HG03378 (cell line): ENCODE measurements at regions not wholly inside any gene's neighbourhood (a gene's known extent, or its start where the extent isn't known, plus 50 kb on each side); places are given as distances from the start of the nearest gene placed in this dataset.

Experiments
- ATAC-seq: cut with Tn5 transposase; IDR thresholded peaks from one replicate; pipeline ENCODE4 v1.9.1; 2021; ENCODE audit warnings: mild to moderate bottlenecking, moderate library complexity; ENCODE audit not compliant: unreplicated experiment

GRCh38 chr12:127327986-127328385 lies 939.0 kb upstream of the TMEM132C start:
- no peak for ATAC-seq

DNA sequence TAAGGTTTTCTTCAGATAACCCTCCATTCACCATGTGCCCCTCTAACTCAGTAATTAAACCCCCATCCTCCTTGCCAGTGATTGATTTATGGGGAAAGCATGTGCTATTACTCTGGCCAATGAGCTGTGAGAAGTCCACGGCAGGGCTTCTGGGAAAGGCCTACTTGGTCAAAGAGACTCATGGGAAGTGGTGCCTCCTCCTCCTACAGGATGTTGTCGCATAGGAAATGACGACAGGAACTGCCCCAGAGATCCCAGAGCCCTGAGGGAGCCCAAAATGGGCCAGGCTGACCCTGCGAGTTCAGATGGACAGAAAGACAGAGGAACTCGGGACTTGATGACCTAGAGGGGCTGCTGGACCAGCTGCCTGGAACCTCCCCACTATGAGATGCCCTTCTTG lies 938.1 kb upstream of the TMEM132C start:
- no peak for ATAC-seq

- no peak for ATAC-seq
Measured at GRCh38 chr12:127334365-127334764, 932.6 kb upstream of the TMEM132C start.

GRCh38 chr12:127334912-127335644 lies 931.9 kb upstream of the TMEM132C start:
- no peak for ATAC-seq

DNA sequence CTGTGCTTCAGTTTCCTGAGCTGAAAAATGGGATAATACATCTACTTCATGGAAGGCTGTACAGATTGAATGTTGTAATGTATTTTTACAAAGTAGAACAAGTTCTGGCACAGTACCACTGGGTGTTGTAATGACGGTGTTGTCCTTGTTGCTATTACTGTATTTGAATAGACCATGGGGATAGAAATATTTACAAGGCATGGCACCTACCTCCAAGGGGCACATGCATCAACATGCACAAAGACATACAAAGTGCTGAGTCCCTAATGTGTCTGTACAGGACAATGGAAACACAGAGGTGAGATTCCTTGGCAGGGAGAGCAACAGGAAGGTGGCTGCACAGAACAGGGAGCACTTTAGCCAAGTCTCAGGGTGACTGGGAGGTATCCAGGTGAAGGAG lies 930.6 kb upstream of the TMEM132C start:
- no peak for ATAC-seq

DNA sequence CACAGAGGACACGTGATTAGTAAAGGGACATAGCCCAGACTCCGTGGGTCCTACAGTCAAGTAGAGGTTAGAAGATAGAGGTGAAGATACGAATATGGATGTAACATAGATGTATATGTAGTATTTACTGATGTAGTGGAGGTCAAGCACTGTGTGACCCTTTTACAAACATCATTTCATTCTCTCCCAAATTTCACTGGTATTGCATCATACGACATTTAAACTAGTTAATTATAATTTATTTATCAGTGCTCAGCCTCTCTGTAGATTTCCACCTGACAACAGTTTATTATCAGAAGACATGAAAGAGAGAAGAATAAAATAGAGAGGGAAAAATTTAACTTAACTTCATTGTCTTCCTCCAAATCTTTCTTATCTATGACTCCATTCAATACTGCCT lies 927.9 kb upstream of the TMEM132C start:
- no peak for ATAC-seq

- no peak for ATAC-seq
Measured at GRCh38 chr12:127340381-127340780, 926.6 kb upstream of the TMEM132C start.

- ATAC-seq: no peak
Measured at GRCh38 chr12:127342861-127343260, 924.1 kb upstream of the TMEM132C start.

- no peak for ATAC-seq
Measured at GRCh38 chr12:127343940-127344339, 923.0 kb upstream of the TMEM132C start.

GRCh38 chr12:127351481-127352010 lies 915.4 kb upstream of the TMEM132C start:
- ATAC-seq: no peak

- no peak for ATAC-seq
Measured at GRCh38 chr12:127355061-127355841, 911.7 kb upstream of the TMEM132C start.

DNA sequence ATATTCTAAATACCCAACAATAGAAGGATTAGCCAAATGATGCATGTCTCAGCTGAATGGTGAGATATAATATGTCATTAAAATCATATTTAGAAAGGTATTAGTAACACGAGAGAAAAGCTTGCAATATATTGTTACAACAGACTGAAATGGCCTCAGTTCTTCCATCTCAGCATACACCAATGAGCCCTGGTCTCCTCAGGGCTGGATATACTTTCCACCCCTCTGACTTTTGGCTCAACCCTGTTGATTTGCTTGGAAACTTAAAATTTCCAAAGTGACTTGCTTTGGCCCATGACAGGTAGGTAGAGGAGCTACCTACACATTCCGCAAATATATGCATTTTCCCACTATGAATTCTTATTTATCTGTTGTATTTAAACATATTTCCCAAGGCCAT lies 908.1 kb upstream of the TMEM132C start:
- ATAC-seq: no peak

- no peak for ATAC-seq
Measured at GRCh38 chr12:127360580-127360979, 906.4 kb upstream of the TMEM132C start.

DNA sequence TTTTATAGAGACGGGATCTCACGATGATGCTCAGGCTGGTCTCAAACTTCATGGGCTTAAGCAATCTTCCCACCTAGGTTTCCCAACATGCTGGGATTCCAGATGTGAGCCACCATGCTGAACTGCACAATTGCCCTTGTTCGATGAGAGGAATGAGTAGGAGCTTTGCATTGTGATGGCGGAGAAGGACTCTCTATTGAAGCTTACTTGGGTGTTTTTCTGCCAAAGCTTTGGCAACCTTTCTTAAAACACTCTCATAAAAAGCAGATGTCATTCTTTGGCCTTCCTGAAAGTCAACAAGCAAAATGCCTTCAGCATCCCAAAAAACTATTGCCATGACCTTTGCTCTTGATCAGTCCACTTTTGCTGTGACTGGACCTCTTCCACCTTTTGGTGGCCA lies 904.8 kb upstream of the TMEM132C start:
- ATAC-seq: no peak

DNA sequence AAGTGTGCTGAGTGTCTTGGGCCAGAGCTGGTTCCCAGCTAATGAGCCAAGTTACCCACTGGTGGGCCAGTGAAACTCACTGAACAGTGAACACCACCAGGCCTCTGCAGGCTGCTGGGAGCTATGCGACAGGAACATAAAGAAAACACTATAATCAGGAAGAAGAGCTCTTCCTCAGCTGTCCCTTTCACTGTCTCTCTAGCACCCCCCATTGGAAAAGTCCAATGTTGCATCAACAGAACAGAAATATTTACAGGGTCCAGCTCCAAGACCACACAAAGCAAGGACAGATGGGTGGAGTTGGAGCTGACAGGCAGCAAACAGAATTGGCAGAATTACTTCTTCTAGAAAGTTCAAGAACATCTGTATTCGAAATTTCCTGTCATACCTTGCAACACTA lies 903.6 kb upstream of the TMEM132C start:
- no peak for ATAC-seq

DNA sequence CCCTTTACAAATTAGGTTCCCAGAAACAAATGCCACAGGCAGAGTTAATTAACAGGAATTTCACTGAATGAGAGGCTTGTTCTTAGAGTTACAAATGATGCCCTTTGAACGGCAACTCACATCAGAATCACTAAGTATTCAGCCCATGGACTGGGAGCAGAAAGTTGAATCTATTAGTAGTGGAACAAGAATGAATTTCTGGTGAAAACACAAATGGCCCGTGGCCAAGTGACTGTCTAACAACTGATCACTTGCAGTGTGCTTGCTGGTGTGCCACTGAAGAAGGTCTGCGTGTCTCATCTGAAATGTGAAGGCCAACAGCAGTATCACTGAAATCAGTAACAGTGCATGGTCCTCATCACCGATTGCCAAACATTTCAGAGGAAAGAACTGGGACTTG lies 893.4 kb upstream of the TMEM132C start:
- no peak for ATAC-seq

- no peak for ATAC-seq
Measured at GRCh38 chr12:127374447-127374846, 892.5 kb upstream of the TMEM132C start.

- ATAC-seq: peak; percentile 59
Measured at GRCh38 chr12:127381043-127381668, 885.8 kb upstream of the TMEM132C start.

DNA sequence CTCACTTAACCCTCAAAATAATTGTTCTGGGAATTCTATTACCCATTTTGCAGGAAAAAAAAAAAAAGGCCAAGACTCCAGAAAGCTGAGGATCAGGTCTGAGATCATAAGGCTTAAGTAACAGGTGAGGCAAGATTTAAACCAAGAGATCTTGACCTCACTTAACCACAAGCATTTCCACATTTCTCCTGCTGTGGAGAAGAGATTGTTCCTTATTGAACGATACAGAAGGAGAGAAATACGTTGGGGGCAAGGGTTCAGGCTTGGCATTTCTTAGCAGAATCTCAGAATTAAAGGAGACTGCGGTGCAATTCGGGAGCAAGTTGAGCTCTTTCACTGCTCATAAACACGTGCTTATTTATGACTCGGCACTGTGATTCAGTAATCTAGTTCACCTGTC lies 885.3 kb upstream of the TMEM132C start:
- ATAC-seq: no peak

GRCh38 chr12:127383281-127383680 lies 883.7 kb upstream of the TMEM132C start:
- ATAC-seq: no peak

DNA sequence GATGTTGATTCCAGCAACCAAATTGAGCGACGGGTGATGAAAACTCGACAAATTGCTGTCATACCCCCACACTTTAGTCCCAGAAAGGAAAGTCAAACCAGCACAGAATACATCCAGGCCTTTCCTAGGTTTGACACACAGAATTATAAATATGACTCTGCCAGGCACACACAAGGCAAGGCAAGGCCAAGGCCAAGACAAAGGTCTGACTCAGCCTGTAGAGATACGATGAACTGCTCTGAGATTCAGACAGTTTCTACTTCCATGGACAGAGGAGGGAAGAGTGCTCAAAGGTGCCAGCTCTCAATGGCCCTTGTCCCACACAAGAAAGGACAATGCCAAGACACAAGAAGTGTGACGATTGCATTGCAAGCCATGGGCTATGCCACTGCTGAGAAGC lies 880.2 kb upstream of the TMEM132C start:
- ATAC-seq: no peak

DNA sequence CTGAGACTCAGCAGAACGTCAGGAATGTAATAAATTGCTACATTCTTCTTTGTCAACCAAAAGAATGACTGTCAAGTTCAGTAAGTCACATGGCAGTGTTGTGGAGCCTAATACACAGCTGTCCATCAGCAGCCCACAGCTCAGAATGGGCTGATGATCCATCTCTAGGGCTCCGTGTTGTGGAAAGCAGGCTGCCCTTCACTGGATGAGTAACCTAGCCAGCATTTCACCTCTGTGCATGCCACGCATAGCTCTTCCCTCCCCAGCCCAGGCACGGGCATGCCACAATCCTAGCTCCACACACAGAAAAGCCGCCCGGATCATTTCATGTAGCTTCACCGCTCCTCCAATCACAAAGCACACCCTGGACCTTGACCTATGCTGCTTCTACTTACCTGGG lies 878.0 kb upstream of the TMEM132C start:
- no peak for ATAC-seq
